ENCODE measurements at regions not wholly inside any gene's neighbourhood (a gene's known extent, or its start where the extent isn't known, plus 50 kb on each side); places are given as distances from the start of the nearest gene placed in this dataset.

DNA sequence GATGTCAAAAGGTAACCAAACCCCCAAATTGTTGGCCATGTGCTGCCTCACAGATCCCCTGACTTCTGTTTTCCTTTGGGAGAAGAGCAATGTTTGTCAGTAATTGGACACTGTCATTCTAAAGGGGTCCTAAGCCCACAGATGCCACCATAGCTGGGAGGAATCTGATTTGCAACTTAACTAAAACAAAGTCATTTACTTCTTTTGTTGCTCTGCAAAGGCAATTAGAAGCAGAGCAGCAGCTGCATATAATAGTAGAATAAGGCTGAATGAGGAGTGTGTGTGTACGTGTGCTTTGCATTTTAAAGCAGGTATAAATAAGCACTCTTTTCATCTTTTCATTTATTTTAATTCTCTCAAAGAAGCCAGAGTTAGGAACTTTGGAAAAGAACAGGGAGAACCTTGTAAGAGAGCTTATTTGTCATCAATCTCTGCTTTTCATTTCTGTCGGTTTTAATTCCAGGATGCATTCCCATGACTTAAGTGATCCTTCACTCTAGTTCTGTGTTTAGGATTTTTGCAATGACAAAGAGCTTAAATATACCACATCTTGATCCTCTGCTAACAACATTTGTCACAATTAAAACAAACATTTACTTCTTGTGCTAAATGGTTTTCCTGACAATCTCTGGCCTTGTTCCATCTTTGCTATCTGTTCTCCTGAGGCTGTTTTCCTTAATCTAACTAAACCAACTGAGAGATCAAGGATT lies 530.2 kb upstream of the CBLB start:
- Histone ChIP-seq H3K4me1 (ENCODE audit: control insufficient read depth in 1 of 2, insufficient read depth in 2 of 2, low read depth in 1 of 2, low read length in 1 of 2) (peaks cover 0 to 5% of the 10 kb centered on the region in 2 experiments; a peak in 2 of 4 replicates), H2AFZ (ENCODE audit: low read depth) (0 out of 2 replicates have a peak overlapping the region, but pooled peaks have one; percentile 12), H3K9ac (no peak overlapping the region), H3K9me2 (no peaks in the 10 kb centered on the region; the same call in 1 of the 2 replicates), H3K79me2 (ENCODE audit: insufficient read depth) (no peaks in the 10 kb centered on the region), H3F3A (replicated peaks; ENCODE audit: insufficient read depth) (no peaks in the 10 kb centered on the region), H4K20me1 (ENCODE audit: insufficient read depth) (no peaks in the 10 kb centered on the region), H3K27ac (ENCODE audit: low read depth in 2 of 2, low read length in 1 of 2) (no peak overlapping the region), H3K4me2 (no peak overlapping the region), H3K27me3 (ENCODE audit: insufficient read depth) (no peaks in the 10 kb centered on the region), H3K36me3 (replicated peaks in 1 of 2; ENCODE audit: control insufficient read depth in 1 of 2, insufficient read depth in 2 of 2, low read length in 1 of 2) (no peaks in the 10 kb centered on the region), H3K4me3 (ENCODE audit: low read depth in 2 of 2, low read length in 1 of 2) (no peak overlapping the region), H3K9me3 (no peaks in the 10 kb centered on the region)
- WGBS (ENCODE audit: low lambda C conversion rate), result 87% methylated on average over 2 of the region's 2 CpGs
- DNase-seq, result no peak
- TF ChIP-seq, protein P1, sequence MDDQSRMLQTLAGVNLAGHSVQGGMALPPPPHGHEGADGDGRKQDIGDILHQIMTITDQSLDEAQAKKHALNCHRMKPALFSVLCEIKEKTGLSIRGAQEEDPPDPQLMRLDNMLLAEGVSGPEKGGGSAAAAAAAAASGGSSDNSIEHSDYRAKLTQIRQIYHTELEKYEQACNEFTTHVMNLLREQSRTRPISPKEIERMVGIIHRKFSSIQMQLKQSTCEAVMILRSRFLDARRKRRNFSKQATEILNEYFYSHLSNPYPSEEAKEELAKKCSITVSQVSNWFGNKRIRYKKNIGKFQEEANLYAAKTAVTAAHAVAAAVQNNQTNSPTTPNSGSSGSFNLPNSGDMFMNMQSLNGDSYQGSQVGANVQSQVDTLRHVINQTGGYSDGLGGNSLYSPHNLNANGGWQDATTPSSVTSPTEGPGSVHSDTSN (IDR thresholded peaks at IDR 0.05), result 0 out of 2 replicates have a peak, but pooled peaks have one; percentile 23
- TF ChIP-seq, protein P2, sequence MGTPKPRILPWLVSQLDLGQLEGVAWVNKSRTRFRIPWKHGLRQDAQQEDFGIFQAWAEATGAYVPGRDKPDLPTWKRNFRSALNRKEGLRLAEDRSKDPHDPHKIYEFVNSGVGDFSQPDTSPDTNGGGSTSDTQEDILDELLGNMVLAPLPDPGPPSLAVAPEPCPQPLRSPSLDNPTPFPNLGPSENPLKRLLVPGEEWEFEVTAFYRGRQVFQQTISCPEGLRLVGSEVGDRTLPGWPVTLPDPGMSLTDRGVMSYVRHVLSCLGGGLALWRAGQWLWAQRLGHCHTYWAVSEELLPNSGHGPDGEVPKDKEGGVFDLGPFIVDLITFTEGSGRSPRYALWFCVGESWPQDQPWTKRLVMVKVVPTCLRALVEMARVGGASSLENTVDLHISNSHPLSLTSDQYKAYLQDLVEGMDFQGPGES (IDR thresholded peaks at IDR 0.05; ENCODE audit: low read depth, low read length), result no peak
- TF ChIP-seq GATA2 (CRISPR knock-in tag; IDR thresholded peaks at IDR 0.05), result peak; percentile 55
- POLR2A ChIA-PET, result no interaction called here
- CTCF ChIA-PET, result no interaction called here

- no peak for DNase-seq
- Histone ChIP-seq H3K9me3 (no peaks in the 10 kb centered on the region), H3K27ac (ENCODE audit: low read depth in 2 of 2, low read length in 1 of 2) (no peak overlapping the region), H3F3A (replicated peaks; ENCODE audit: insufficient read depth) (no peaks in the 10 kb centered on the region), H3K4me2 (no peak overlapping the region), H3K36me3 (replicated peaks in 1 of 2; ENCODE audit: control insufficient read depth in 1 of 2, insufficient read depth in 2 of 2, low read length in 1 of 2) (no peaks in the 10 kb centered on the region), H3K4me3 (ENCODE audit: low read depth in 2 of 2, low read length in 1 of 2) (no peak overlapping the region), H2AFZ (ENCODE audit: low read depth) (no peak overlapping the region), H3K9ac (no peak overlapping the region), H3K4me1 (ENCODE audit: control insufficient read depth in 1 of 2, insufficient read depth in 2 of 2, low read depth in 1 of 2, low read length in 1 of 2) (peaks cover 0 to 5% of the 10 kb centered on the region in 2 experiments; a peak in 2 of 4 replicates), H3K9me2 (no peaks in the 10 kb centered on the region; the same call in 1 of the 2 replicates), H3K79me2 (ENCODE audit: insufficient read depth) (no peaks in the 10 kb centered on the region), H4K20me1 (ENCODE audit: insufficient read depth) (no peaks in the 10 kb centered on the region), H3K27me3 (ENCODE audit: insufficient read depth) (no peaks in the 10 kb centered on the region)
- TF ChIP-seq, protein P2 (IDR thresholded peaks at IDR 0.05; ENCODE audit: low read depth, low read length), result no peak
- WGBS (ENCODE audit: low lambda C conversion rate), result 92% methylated on average over 4 of the region's 4 CpGs
- ChIA-PET POLR2A (no interaction called here), CTCF (no interaction called here)
These were observed 530.9 kb upstream of the CBLB start for GRCh38 chr3:106399761-106400160.

All from SK-N-SH (cell line).